ENCODE measurements at regions not wholly inside any gene's neighbourhood (a gene's known extent, or its start where the extent isn't known, plus 50 kb on each side); places are given as distances from the start of the nearest gene placed in this dataset.

DNA sequence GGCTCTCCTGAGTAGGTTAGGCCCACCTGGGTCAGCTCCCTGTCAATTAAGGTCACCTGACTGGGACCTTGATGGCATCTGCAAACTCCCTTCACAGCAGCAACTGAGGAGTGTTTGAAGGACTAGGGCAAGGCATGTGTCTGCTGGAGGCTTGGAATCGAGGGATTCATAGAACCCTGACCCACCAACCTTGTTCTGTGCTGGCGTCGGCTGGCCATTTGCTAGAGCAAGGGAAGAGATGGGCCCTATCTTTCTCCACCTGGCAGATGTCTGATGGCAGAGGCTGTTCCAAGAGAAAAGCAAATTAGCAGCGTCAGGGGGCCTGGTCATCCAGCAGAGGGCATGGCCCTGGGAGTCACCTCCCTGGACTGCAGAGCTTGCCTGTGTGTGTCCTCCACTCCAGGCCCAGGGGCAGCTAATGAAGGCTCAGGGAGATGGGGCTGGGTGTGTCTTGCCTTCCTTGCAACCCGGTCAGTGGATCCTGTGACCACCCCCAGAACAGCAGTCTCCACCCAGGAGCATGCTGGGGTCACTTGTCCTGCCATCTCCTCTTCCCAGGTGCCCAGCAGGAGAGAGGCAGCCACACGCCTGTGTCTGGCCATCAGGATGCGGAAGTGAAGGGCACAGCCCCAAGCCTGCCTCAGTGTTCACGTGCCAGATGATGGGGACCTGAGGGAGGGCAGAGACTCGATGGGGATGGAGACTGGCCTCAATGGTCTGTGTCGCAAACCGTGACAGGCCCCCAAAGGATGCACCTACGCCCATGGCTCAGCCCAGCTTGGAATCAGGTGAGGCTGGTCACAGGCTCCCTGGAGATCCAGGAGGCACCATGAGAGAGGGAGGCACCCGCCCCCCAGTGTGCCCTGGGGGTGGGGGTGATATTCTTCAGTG, 53.9 kb downstream of the BARX1 start:
- no peak for DNase-seq (ENCODE audit: extremely low read depth, low read depth)
- TF ChIP-seq, protein P1, sequence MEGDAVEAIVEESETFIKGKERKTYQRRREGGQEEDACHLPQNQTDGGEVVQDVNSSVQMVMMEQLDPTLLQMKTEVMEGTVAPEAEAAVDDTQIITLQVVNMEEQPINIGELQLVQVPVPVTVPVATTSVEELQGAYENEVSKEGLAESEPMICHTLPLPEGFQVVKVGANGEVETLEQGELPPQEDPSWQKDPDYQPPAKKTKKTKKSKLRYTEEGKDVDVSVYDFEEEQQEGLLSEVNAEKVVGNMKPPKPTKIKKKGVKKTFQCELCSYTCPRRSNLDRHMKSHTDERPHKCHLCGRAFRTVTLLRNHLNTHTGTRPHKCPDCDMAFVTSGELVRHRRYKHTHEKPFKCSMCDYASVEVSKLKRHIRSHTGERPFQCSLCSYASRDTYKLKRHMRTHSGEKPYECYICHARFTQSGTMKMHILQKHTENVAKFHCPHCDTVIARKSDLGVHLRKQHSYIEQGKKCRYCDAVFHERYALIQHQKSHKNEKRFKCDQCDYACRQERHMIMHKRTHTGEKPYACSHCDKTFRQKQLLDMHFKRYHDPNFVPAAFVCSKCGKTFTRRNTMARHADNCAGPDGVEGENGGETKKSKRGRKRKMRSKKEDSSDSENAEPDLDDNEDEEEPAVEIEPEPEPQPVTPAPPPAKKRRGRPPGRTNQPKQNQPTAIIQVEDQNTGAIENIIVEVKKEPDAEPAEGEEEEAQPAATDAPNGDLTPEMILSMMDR (IDR thresholded peaks at IDR 0.05; ENCODE audit: low read depth, low read length): no peak

DNA sequence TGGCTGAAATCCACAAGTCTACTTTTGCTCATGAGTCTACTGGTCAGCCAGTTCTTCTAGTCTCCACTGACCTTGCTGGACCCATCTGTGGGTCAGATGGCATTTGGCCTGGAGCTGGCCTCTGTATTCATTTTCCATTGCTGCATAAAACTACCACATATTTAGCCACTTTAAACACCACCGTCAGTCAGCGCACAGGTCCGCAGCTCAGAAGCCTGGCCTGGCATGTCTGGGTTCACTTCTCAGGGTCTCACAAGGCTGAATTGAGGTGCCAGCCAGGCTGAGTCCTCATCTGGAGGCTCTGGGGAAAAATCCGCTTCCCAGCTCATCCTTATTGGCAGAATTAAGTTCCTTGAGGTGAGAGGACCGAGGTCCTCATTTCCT, 54.7 kb downstream of the BARX1 start:
- no peak for DNase-seq (ENCODE audit: extremely low read depth, low read depth)
- TF ChIP-seq, protein P1 (IDR thresholded peaks at IDR 0.05; ENCODE audit: low read depth, low read length): no peak

DNA sequence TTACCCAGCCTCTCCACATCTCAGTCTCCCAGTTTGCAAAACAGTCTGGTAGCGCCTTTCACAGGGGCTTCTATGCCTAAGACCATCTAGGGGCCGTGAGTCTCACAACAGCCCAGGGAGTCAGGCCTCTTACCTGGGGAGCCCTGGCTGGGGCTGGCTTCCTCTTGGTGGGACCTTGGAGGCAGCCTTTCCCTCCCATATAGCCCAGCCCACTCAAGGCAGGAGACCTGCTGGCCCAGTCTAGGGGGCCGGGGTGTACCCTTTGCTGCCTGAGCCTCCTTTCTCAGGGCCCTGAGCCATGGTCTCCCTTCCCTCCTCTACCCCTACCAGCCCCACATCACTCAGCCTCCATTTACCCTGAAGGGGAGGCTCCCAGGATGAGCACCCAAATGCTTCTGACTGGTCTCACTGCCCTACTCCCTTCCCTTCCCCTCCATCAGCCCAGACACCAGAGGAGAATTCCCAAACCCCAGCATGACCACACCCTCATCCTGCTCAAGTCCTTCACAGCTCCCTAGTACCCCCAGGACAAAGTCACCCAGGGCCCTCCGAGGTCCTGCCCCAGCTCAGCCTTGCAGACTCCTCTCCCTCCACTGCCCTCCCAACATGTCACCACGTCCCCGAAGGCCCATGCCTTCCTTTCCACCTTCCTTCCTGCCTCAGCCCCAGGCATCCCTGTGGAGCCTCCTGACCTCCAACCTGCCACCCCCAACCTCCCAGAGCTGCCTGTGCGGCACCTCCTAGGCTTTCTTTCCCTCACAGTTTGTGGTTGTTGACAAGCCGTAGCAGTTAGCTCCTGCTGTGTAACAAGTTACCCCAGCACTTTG, 55.3 kb downstream of the BARX1 start:
- TF ChIP-seq, protein P1 (IDR thresholded peaks at IDR 0.05; ENCODE audit: low read depth, low read length): no peak
- DNase-seq (ENCODE audit: extremely low read depth, low read depth): no peak

DNA sequence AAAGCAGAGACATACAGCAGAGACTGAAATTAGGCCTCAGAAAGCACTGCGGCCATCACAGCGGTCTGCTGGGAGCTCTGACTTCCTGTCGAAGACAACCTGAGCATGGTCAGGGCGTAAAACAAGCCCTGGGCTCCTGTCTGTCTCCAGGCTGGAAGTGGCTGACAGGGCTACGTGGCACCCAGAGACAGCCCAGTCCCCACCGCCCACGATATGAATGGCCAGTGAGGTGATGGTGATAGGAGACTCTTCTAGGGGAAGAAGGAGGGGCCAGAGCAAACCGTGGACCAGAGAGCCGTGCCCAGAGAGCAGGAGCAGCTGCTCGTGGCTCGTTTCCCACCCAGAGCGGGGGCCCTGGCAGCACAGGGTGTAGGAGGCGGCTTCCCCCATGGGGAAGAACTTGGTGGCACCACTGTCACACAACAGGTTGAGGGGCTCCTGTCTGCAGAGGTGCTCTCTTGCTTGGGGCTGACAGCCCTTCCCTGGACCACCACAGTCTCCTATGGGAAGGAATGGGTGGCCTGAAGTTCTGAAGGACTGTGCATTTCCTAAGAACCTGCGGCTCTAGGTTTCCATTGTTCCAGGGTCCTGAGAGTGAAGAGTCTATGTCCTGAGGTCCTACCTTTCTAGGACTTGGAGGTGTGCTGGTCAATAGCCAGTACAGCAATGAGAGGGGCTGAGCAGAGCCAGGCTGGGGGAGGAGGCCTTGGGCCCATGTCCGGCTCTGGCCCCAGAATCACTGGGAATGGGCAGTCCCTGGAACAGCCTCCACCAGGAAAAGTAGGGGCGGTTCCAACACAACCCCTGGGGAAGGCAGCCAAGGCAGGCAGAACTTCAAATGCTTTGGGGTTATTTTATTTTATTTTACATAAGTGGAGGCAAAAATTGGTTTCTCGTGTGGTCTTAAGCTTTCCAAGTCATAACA, 56.4 kb downstream of the BARX1 start:
- DNase-seq (ENCODE audit: extremely low read depth, low read depth): no peak
- TF ChIP-seq, protein P1 (IDR thresholded peaks at IDR 0.05; ENCODE audit: low read depth, low read length): no peak

DNA sequence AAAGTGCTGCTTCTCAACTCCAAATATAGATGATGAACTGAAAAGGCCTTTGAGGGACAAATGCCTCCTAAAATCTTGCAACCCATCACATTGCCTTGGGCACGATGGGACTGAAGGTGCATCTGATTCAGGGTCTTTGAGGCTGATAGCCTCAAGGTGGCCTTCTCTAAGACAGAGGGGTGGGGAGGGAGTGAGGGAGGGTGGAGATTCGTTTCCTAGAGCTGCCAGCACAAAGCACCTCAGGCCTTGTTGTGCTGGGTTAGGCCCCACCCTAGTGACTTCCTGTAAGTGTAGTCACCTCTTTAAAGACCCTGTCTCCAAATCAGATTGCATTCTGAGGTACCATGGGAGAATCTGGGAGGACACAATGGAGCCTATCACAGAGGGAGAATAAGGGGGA, 57.1 kb downstream of the BARX1 start:
- TF ChIP-seq, protein P1 (IDR thresholded peaks at IDR 0.05; ENCODE audit: low read depth, low read length): no peak
- DNase-seq (ENCODE audit: extremely low read depth, low read depth): no peak

DNA sequence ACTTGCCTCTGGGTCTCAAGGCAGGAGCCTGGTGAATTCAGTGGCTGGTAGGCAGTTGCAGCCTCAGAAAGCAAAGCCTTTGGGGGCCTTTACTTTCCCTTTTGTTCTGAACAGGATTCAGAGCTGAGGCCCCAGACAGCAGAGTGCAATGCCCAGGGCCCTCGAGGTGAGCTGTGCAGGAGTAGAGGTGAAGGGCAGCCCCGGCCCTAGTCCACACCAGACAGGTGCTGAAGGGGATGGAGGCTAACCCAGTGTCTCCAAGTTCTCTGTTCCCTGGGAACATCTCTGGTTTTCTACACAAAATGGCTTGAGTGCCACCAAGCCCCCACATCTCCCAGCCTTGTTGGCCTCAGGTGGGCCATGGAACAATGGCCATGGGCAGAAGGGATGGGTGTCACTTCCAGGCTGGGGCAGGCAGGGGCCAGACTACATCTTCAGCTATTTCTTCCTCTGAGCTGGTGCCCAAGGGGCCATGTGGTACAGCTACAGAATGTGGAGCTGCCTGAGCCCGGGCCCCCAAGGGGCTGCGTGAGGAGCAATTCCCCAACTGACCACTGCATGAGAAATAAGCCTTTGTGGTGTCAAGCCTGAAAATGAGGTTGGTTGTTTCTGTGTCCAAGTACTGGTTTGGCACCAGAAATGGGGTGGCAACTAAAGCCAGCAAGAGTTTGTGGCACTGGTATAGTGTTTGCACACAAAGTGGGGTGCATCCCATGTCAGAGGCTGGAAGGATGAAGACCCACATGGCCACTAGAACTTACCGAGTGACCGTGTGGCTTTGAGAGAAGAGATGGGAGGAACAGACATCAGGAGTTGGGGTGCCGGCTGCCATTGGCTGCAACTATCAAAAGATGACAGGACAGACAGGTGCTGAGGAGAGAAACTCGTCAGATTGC, 57.8 kb downstream of the BARX1 start:
- no peak for DNase-seq (ENCODE audit: extremely low read depth, low read depth)
- TF ChIP-seq, protein P1 (IDR thresholded peaks at IDR 0.05; ENCODE audit: low read depth, low read length): no peak
